HepG2 (cell line): ENCODE measurements at regions not wholly inside any gene's neighbourhood (a gene's known extent, or its start where the extent isn't known, plus 50 kb on each side); places are given as distances from the start of the nearest gene placed in this dataset.

ENCODE experiments used
- ATAC-seq: fragments of 200-7000 bp; cut with Tn5 transposase; 3 replicates; pipeline ENCODE4 v1.9.1; 2020; ENCODE audit warnings: mild to moderate bottlenecking, moderate library complexity
- BruUV-seq: library from RNA; stranded (reverse); fragments of 400-500 nt; replicated peaks from 2 replicates; lab custom pipeline; 2021; lab: Mats Ljungman, UMichigan
- CTCF ChIA-PET: fragments of 300-600 bp; formaldehyde crosslinking; extraction: SDS; loops from one replicate; lab custom pipeline; 2021; ENCODE audit warnings: low total read pairs, inconsistent platforms, low intra/inter-chr PET ratio; lab: Yijun Ruan, JAX
- POLR2A ChIA-PET: fragments of 350-600 bp; sonication (Branson Sonifier 250); formaldehyde crosslinking; loops from one replicate; lab custom pipeline; 2020; ENCODE audit warnings: antibody characterized with exemption, inconsistent platforms; lab: Yijun Ruan, JAX
- DNase-seq: peaks from one replicate; pipeline ENCODE4 v3.0.0-alpha.2; 2015; ENCODE audit warnings: low spot score
- FAIRE-seq: peaks from 3 replicates; lab custom pipeline; 2011; peaks lifted over from hg19 to GRCh38; lab: Jason Lieb, UNC
- H2AFZ ChIP-seq: one replicate; pipeline ENCODE4 v1.6.1; 2011; ENCODE audit warnings: low read length, inconsistent platforms
- H3K27ac ChIP-seq: fragments of 300-600 bp; 3 replicates; pipeline ENCODE4 v1.8.0; 2011; ENCODE audit warnings: mixed run types, mild to moderate bottlenecking, mixed read lengths, low read length, inconsistent platforms; ENCODE audit not compliant: insufficient read depth; ENCODE audit errors: extremely low read length
- H3K27me3 ChIP-seq, 2 experiments: fragments of 200-600 bp in 1 of 2; 2 replicates in 1 of 2; 3 replicates in 1 of 2; pipeline versions ENCODE4 v1.6.0 to v1.8.0; 2011; ENCODE audit warnings: low read length in 2 of 2, mild to moderate bottlenecking in 2 of 2, moderate library complexity in 2 of 2, inconsistent platforms in 1 of 2; ENCODE audit not compliant: insufficient read depth in 2 of 2, control insufficient read depth in 1 of 2
- H3K36me3 ChIP-seq, 2 experiments: fragments of 200-600 bp in 1 of 2; replicated peaks in 1 of 2; 2 replicates in 1 of 2; 3 replicates in 1 of 2; pipeline versions ENCODE4 v1.5.1 to v1.8.0; 2011; ENCODE audit warnings: low read length in 2 of 2, inconsistent platforms in 1 of 2; ENCODE audit not compliant: insufficient read depth in 2 of 2, control insufficient read depth in 1 of 2
- H3K4me1 ChIP-seq: 2 replicates; pipeline ENCODE4 v1.5.1; 2012; ENCODE audit warnings: low read length, inconsistent platforms; ENCODE audit not compliant: insufficient read depth
- H3K4me2 ChIP-seq: 2 replicates; pipeline ENCODE4 v1.6.0; 2011; ENCODE audit warnings: low read depth, low read length, inconsistent platforms
- H3K4me3 ChIP-seq, 3 experiments: fragments of 200-600 bp in 1 of 3; sonication (generic), shearing (Covaris generic) in 1 of 3; replicated peaks in 1 of 3; 2 replicates each; pipeline ENCODE4 v1.5.1; 2011 to 2016; ENCODE audit warnings: low read length in 3 of 3, inconsistent platforms in 2 of 3, low read depth in 2 of 3, mild to moderate bottlenecking in 2 of 3, control low read depth in 1 of 3, mixed read lengths in 1 of 3; ENCODE audit not compliant: insufficient read depth in 1 of 3
- H3K79me2 ChIP-seq: one replicate; pipeline ENCODE4 v1.6.1; 2011; ENCODE audit warnings: low read length, inconsistent platforms; ENCODE audit not compliant: insufficient read depth
- H3K9ac ChIP-seq: 2 replicates; pipeline ENCODE4 v1.6.0; 2011; ENCODE audit warnings: mild to moderate bottlenecking, low read depth, low read length, inconsistent platforms; ENCODE audit not compliant: insufficient read depth
- H3K9me3 ChIP-seq: 2 replicates; pipeline ENCODE4 v1.5.1; 2012; ENCODE audit warnings: mild to moderate bottlenecking, low read length
- H4K20me1 ChIP-seq: 2 replicates; pipeline ENCODE4 v1.6.0; 2011; ENCODE audit warnings: inconsistent platforms, mild to moderate bottlenecking, low read length, moderate library complexity; ENCODE audit not compliant: insufficient read depth
- GPBP1L1 ChIP-seq: sonication (generic); formaldehyde crosslinking; IDR thresholded peaks from 2 replicates; pipeline ENCODE4 v1.5.0; 2020; ENCODE audit warnings: mild to moderate bottlenecking, missing genetic modification reagents
- GPN1 ChIP-seq: sonication (generic); formaldehyde crosslinking; IDR thresholded peaks from 2 replicates; pipeline ENCODE4 v1.5.1; 2020; ENCODE audit warnings: missing genetic modification reagents, borderline replicate concordance
- HES4 ChIP-seq: sonication (generic); formaldehyde crosslinking; IDR thresholded peaks from 2 replicates; pipeline ENCODE4 v1.9.0; 2021; ENCODE audit warnings: mild to moderate bottlenecking, missing genetic modification reagents, borderline replicate concordance
- LBX2 ChIP-seq: sonication (generic); formaldehyde crosslinking; IDR thresholded peaks from 2 replicates; pipeline ENCODE4 v1.5.0; 2020; ENCODE audit warnings: missing genetic modification reagents, mild to moderate bottlenecking, borderline replicate concordance
- MYNN ChIP-seq: sonication (generic); formaldehyde crosslinking; IDR thresholded peaks from 2 replicates; pipeline ENCODE4 v1.4.0; 2020; ENCODE audit warnings: mild to moderate bottlenecking, low read depth, missing genetic modification reagents
- NCOA5 ChIP-seq: sonication (generic); formaldehyde crosslinking; IDR thresholded peaks from 2 replicates; pipeline ENCODE4 v1.4.0; 2020; ENCODE audit warnings: missing genetic modification reagents
- NONO ChIP-seq, 2 experiments: fragments of 450-650 bp in 1 of 2; sonication (generic) in 1 of 2; formaldehyde crosslinking in 1 of 2; IDR thresholded peaks in 1 of 2; conservative IDR thresholded peaks in 1 of 2; 2 replicates each; pipeline versions ENCODE4 v1.6.1 to v1.8.0; 2017 to 2022; ENCODE audit warnings: mild to moderate bottlenecking in 1 of 2, missing genetic modification reagents in 1 of 2, moderate library complexity in 1 of 2
- SATB2 ChIP-seq: sonication (generic); formaldehyde crosslinking; IDR thresholded peaks from 2 replicates; pipeline ENCODE4 v1.5.0; 2020; ENCODE audit warnings: missing genetic modification reagents
- SOX6 ChIP-seq, 2 experiments: fragments of 450-650 bp in 1 of 2; sonication (generic) in 1 of 2; formaldehyde crosslinking in 1 of 2; IDR thresholded peaks; 2 replicates each; pipeline versions ENCODE4 v1.4.0 to v1.6.1; 2017 to 2020; ENCODE audit warnings: antibody characterized with exemption in 1 of 2, mild to moderate bottlenecking in 1 of 2, missing genetic modification reagents in 1 of 2
- TOE1 ChIP-seq: sonication (generic); formaldehyde crosslinking; IDR thresholded peaks from 2 replicates; pipeline ENCODE4 v1.4.0; 2020; ENCODE audit warnings: mild to moderate bottlenecking, missing genetic modification reagents
- ZNF124 ChIP-seq: sonication (generic); formaldehyde crosslinking; IDR thresholded peaks from 2 replicates; pipeline ENCODE4 v1.4.0; 2020; ENCODE audit warnings: missing genetic modification reagents
- ZNF281 ChIP-seq: sonication (generic); formaldehyde crosslinking; IDR thresholded peaks from 2 replicates; pipeline ENCODE4 v1.4.0; 2020; ENCODE audit warnings: missing genetic modification reagents, borderline replicate concordance
- ZNF652 ChIP-seq: IDR thresholded peaks from 2 replicates; pipeline ENCODE4 v1.6.1; 2016; ENCODE audit warnings: low read depth, borderline replicate concordance
- WGBS: methylation state at CpG from one replicate; pipeline ENCODE4 v1.1.6; 2017; ENCODE audit warnings: low lambda C conversion rate; 5-methylcytosine and 5-hydroxymethylcytosine counted together
- in situ Hi-C: cut with HindIII; loops from 2 replicates; pipeline ENCODE4 v1.10.0; 2017; ENCODE audit warnings: low pct_unique_long_range_greater_than_20kb; ENCODE audit not compliant: extremely low pct_ligation_motif_present
- intact Hi-C: fragments of 100-400 bp; cut with micrococcal nuclease; formaldehyde crosslinking; loops from one replicate; pipeline ENCODE4 v1.10.0; 2022; ENCODE audit not compliant: unreplicated experiment

DNA sequence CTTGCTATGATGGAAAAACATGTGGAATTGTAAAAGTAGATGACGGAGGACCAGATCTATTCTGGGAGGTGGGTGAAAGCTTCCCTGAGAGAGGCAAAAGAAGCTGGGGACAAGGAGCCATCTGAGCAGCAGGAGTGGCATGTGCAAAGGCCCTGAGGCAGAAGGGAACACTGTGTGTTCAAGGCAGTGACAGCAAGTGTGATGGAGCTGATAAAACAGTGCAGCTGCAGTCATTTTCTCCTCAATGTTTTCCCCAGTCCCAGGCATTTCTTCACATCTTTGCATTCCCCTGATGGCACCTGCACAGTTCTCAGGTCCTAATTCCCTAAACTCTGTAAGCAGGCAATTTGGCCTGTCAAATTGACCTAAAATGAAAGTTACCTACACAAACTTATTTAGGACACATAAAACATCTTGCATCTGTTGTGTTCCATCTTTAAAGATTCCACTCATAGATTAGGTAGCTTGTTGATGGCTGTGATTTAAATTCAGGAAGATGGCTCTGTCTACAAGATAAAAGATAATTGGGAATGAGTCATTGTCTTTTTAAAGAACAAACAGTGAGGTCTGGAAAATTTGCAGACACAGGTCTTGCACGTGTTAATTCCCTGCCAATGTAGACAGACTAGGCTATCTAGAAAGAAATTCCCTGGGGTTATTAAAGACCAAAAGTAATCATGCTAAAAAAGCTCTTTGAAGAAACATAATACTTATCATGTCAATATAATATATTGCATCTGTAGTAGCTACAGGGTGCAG is 289.6 kb upstream of the SGCD start:
- no peaks in the 10 kb centered on the region for H3K79me2 ChIP-seq
- TF ChIP-seq LBX2 (CRISPR knock-in tag) (no peak), ZNF281 (no peak), SOX6 (IDR thresholded peaks at IDR 0.05) (no peak), SOX6 (CRISPR knock-in tag; IDR thresholded peaks at IDR 0.05) (no peak), SATB2 (CRISPR knock-in tag) (no peak), HES4 (no peak), ZNF124 (CRISPR knock-in tag) (no peak), NCOA5 (CRISPR knock-in tag) (no peak), NONO (IDR thresholded peaks at IDR 0.05) (no peak), NONO (CRISPR knock-in tag; conservative IDR thresholded peaks at IDR 0.05) (no peak), TOE1 (CRISPR knock-in tag) (no peak), ZNF652 (CRISPR knock-in tag) (no peak), MYNN (CRISPR knock-in tag) (no peak), GPBP1L1 (no peak), GPN1 (no peak)
- ATAC-seq (no peak), FAIRE-seq (no peak), DNase-seq (no peak)
- H4K20me1 ChIP-seq: no peaks in the 10 kb centered on the region
- CTCF ChIA-PET: no interaction called here
- in situ Hi-C loops (no loop called here), intact Hi-C loops (no loop called here)
- H3K27ac ChIP-seq: no peak overlapping the region
- no TSS peak for BruUV-seq
- WGBS: 17% methylated on average over 2 of the region's 2 CpGs
- no peaks in the 10 kb centered on the region for H3K27me3 ChIP-seq
- POLR2A ChIA-PET: no interaction called here
- H3K9me3 ChIP-seq: no peaks in the 10 kb centered on the region
- H2AFZ ChIP-seq: no peak overlapping the region
- no peak overlapping the region for H3K9ac ChIP-seq
- H3K4me1 ChIP-seq: no peaks in the 10 kb centered on the region
- H3K36me3 ChIP-seq: no peaks in the 10 kb centered on the region
- no peak overlapping the region for H3K4me3 ChIP-seq
- no peak overlapping the region for H3K4me2 ChIP-seq
